IPS-NIHi7 (cell line): ENCODE measurements at regions not wholly inside any gene's neighbourhood (a gene's known extent, or its start where the extent isn't known, plus 50 kb on each side); places are given as distances from the start of the nearest gene placed in this dataset.

Experiments used
- DNase-seq: peaks from one replicate; pipeline ENCODE4 v3.0.0; 2012; ENCODE audit warnings: mixed read lengths; ENCODE audit errors: extremely low spot score

DNA sequence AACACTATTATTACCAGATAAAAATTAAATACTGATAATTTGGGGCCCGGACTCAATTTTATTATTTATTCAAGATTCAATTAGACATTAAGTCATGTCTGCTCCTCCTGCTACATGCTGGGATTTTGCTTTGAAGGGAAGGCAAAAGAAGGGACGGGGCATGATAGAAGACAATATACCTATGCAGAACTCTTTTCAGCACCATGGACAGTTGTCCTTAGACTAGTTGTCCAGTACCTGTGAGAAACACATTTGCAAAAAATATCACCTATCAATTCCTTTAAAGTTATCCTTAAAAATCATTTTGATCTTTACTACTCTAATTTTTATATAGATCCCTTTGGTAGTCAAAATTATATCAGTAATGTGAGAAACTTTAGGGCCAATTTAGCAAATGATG is 100.2 kb upstream of the SULT1C3 start:
- peak; percentile 43 for DNase-seq

DNA sequence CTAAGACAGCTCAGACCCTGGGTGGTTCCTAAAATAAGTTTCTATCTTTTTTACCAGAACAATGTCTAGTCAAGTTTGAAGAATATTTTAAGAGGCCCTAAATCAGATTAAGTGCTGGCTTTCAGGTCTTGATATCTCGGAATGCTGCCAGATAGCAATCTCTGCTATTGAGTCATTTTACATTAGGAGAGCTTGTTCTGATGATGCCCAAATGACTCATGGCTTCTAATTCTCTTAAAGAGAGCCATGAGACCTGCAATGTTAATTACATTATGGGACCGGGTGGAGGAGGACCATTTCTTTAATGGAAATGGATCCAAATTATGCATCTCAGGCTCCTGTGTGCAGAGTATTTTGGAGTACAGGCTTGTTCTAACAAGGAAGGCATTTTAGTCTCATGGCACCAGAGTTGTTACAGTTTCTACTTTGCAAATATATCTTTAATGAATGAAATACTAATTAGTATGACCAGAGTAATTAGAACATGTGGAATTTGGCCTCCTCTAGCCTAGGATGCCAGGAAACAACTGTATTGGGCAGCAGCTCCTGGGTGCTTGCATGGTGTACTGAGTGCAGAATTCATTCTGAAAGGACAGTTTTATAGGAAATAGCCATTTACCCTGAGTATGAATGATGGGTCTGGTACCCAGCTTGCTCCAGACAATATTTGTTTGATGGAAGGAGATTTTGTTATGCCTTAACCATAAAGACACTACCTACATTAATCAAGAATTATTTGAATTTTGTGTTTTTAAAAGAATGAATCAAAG is 94.0 kb upstream of the SULT1C3 start:
- no peak for DNase-seq

DNA sequence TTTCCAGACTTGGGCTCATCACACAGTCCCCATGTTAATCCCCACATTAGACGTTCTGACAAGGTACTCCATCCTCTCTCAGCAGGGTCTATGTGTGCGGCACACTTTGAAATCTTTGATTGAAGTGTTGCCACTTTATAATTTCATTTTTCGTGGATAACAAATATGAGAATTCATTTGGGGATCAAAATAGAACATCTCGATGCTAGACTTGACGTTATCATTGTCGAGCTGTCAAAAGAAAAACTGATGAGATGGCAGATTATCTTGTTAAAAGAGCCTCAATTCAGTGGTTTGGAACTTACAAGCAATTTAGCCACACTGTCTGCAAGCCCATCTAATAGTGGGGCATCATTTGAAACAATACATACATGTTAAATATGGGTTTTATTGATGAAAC is 91.2 kb upstream of the SULT1C3 start:
- no peak for DNase-seq

DNA sequence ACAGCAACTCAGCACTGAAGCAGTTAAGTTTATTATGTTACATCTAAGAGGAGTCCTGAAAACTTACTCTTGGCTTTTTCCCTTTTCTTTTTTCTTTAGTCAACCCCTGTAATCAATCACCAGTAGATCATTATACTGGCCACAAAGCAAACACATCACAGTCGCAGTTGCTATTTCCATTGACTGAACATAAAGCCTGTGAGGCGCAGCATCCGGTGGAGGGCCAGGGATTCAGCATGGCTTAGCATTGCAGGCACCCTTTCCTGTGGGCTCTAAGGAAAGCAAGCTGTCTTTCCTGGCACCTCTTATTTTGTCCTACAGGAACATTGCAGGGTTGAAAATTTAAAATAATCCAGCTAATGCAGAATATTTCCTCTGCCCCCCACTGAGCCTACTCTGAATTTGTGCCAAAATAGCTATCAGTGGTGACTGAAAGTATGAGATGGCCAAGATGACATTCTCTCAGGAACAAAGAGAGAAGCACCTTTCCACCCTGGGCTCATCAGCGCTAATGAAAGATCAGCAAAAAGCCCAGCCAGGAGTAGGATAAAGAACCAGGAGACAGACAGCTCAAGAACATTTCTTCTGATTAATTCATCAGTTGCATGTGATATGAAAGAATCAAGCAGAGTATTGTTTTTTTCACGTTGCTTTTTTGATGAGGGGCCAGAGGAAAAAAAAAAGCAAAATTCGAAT is 85.3 kb upstream of the SULT1C3 start:
- no peak for DNase-seq

DNA sequence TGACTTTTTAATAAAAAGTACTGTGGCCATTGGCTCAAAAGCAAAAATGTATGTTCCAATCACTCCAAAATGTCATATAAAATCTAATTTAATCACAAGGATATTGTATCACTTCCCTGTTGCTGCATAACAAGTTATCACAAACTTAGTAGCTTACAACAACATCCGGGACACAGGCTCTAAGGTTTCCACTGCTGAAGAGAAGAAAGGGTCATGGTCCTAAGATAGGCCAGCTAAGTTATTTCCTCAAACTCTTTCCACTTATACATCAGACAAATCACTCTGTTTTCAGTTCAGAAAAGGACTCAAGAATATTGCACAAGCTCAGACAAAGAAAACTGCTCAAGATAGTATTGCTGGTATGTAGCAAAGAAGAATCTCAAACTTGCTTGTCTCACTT is 78.5 kb upstream of the SULT1C3 start:
- no peak for DNase-seq

DNA sequence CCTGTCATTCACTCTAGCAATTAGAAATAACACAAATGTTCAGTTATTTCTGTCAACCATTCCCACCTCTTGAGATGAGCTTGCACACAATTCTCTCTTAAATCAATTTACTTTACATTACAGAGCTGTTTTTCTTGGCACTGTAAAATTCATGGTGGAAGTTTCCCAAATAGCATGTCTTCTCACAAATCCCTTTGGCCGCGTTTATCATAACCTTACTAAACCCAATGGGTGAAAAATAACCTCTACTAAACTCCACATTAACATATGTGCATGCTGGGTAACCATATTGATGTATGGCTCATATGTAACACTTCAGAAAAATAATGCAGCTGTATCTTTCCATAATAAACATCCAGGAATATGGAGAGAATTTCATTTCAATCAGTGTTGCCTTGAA is 75.5 kb upstream of the SULT1C3 start:
- DNase-seq, result no peak

DNA sequence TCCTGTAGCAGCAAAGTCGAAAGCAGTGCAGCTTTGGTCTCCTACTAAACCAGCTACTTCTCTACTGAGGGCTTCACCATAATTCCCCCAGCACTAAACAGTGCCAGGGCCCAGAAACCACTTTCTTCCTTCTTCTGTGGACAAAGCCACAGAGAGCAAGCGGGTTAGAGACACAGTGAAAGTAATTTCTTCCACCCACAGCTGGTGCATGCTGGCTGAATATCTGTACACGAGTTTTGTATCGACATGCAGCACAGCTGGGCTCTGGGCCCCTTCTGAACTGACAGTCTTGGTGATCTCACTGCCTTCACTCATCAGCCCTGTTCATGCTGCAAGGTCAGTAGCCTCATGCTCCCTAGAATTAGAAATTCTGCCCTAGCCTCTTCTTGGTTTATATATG is 74.0 kb upstream of the SULT1C3 start:
- no peak for DNase-seq

DNA sequence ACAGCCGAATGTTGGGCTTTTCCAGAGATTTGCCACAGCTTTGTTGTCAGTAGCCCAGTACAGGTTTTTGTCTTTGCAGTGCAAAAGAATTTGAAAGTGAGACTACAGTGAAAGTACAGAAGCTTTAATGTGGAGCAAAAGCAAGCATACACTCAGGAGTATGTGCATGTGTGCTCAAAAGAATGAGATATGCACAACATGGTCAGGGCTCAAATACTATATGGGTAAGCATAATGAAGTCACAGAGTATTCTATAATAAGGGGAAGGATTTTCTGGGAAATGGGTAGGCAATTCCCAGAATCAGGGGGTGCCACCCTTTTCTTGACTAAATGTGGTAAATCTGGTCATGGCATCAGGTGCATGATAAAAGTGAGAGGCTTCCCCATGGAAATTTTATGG is 72.1 kb upstream of the SULT1C3 start:
- DNase-seq, result no peak

DNA sequence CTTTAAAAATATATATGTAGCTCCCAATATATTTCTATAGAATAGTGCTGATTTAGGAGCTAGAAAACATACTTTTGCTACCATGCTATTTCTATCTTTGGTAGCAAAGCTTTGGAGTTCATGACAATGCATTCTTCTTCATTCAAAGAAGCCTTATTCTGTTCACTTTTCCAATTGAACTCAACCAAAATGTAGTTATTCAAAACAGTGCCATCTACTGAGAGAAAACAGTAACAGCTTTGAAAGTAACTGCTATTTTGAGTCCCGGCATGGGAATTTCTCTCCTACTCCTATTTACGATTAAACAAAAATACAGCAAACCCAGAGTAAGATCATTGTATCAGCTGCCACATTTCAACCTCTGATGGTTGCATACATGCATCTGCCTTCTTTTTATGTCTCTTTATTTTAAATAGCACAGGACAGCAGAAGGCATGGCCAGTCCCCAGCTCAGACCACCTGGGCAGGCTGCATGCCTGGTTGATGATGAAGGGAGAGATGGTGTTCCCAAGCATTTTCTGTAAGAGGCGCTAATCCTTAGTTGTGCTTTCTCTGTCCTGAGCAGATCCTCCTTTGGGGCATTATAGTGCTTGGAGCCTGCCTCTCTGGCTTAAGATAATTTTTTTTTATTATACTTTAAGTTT is 69.7 kb upstream of the SULT1C3 start:
- peak; percentile 26 for DNase-seq

DNA sequence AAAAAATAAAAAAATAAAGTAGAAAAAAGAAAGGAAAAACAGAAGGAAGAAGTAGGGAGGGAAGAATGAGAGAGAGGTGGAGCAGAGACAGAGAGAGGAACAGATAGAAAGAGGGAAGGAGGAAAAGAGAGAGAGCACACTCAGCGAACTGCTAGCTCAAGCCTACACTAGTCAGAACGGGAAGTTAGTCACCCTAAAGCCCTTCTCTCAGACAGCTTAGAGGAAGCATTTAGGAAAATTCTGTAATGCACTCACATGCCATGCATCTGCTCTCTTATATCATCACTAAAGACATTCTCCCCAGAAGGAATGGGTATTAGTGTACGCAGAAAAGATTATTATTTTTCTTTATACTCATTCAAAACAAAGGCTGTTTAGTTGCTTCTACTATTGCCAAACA is 68.1 kb upstream of the SULT1C3 start:
- DNase-seq, result no peak

DNA sequence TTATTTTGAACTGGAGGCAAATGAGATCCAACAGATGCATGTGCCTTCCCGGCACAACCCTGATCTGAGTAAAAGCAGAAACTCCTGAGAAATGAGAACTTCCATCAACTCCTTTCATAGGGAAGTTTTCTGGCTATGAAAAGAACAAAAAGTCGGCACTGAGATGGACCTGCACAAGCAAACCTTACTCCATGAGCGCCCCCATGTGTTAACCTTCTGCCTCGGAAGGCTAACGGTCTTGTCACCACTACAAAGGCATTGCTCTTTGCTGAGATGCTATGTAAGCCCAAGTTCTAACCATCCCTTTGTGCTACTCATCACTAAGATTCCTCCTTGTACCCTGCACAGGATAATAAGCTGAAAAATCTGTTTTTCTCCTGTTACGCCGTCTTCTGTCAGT is 57.3 kb upstream of the SULT1C3 start:
- DNase-seq, result peak; percentile 59

DNA sequence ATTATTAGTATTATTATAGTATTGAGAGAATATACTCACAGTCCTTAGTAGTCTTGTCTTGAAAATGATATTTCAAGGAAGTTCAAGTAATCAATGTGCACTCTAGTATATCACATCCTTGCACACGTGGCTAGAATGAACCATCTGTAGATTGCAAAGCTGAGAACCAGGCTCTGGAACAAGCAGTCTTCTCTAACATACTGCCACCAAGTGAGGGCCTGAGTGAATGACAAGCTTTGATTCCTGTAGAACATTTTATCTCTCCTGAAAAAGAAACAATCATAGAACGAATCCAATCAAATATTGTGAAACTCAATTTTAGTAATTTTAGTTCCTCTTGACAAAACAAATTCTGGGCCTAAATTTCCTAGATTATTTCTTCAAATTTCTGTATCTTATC is 55.3 kb upstream of the SULT1C3 start:
- peak; percentile 20 for DNase-seq

DNA sequence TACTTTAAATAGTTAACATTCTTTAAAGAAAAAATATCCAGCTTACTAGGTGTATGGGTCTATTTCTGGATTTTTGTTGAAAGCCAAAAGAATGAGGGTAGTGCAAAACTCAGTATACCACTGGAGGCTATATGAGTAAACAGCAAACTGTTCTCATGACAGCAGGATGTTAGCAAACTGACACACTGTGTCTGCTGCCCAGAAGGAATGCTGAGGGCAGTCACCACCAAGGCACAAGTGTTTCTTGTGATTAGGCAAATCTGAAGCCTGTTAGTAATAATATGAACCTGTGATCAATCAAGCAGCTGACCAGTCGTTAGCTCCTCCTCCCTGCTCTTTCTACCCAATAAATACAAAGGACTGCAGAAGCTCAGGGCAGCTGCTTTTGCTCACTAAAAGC is 50.5 kb upstream of the SULT1C3 start:
- DNase-seq, result no peak
